ENCODE measurements at regions not wholly inside any gene's neighbourhood (a gene's known extent, or its start where the extent isn't known, plus 50 kb on each side); places are given as distances from the start of the nearest gene placed in this dataset.

DNA sequence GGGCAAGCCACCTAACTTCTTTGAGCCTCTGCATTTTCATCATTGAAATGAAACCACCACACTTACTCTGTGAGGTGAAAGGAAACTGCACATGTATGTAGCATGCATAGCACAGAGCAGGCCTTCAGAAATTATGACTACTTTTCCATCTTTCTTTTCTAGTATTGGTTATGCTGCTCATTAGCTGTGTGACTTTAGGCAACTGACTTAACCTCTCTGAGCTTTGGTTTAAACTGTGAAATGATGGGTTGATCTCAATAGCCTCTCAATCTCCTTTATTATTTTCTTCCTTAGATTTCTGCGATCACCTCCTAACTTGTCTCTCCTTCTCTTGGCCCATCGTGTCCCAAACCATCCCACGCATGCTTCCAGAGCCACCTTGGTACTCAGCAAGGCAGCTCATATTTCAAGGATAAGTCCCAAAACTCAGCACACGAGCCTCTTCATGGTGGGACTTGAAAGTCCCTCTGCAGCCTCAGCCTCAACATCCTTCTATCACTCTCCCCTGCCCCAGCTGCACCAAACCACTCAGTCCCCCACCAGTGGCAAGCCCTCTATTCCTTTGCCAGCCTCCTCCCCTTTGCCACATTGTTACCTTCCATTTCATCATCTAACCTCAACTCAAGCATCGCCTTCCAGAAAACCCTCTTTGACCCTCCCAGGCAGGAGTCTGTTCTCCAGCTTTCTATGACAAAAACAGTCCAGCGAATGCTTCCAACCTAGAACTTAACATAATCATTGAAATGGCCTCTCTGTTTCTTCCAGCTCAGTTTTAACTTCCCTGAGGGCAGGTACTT is 60.3 kb upstream of the DNAH5 start:
- H4K20me1 ChIP-seq (ENCODE audit: control insufficient read depth, insufficient read depth) = no peaks in the 10 kb centered on the region
- no peaks in the 10 kb centered on the region for H3K36me3 ChIP-seq (ENCODE audit: control insufficient read depth in 2 of 2, insufficient read depth in 2 of 2, low read length in 1 of 2)
- intact Hi-C loops (cut with micrococcal nuclease; ENCODE audit: unreplicated experiment) = no loop called here
- ATAC-seq = no peak
- no peaks in the 10 kb centered on the region for H3K27me3 ChIP-seq (replicated peaks in 1 of 2; ENCODE audit: control insufficient read depth in 2 of 2, insufficient read depth in 2 of 2, low read length in 1 of 2)
- no peak overlapping the region for H3K4me2 ChIP-seq (ENCODE audit: control insufficient read depth, insufficient read depth)
- no peaks in the 10 kb centered on the region; the same call in 2 of the 3 replicates for H3K9me3 ChIP-seq (replicated peaks; ENCODE audit: control insufficient read depth, insufficient read depth, low read length)
- H3K4me1 ChIP-seq (ENCODE audit: control insufficient read depth, insufficient read depth, low read length) = no peaks in the 10 kb centered on the region
- POLR2A ChIA-PET = interaction anchor here (1.0 kb wide), 1 partner anchor 143 kb away, joined by 3 read pairs; no protein-coding TSS in a partner anchor
- SMC1A ChIA-PET (ENCODE audit: uncharacterized antibody, unreplicated experiment) = interaction anchor here (2.2 kb wide), 1 partner anchor 17 kb away, joined by 8 read pairs; no protein-coding TSS in a partner anchor
- H3K9ac ChIP-seq (ENCODE audit: control insufficient read depth, insufficient read depth, low read length) = no peak overlapping the region
- no peak overlapping the region for H2AFZ ChIP-seq (ENCODE audit: control insufficient read depth, low read depth, low read length)
- TF ChIP-seq SMAD1 (IDR thresholded peaks at IDR 0.05; ENCODE audit: low read depth, partially characterized antibody) = no peak
- TF ChIP-seq TBL1XR1 (IDR thresholded peaks at IDR 0.05; ENCODE audit: low read depth, low read length) = no peak
- no peak for TF ChIP-seq HDGF (IDR thresholded peaks at IDR 0.05)
- no peak for TF ChIP-seq SREBF1 (IDR thresholded peaks at IDR 0.05; ENCODE audit: low read length)
- no peak for TF ChIP-seq CHD4 (IDR thresholded peaks at IDR 0.05)
- no peak for TF ChIP-seq CHD1 (IDR thresholded peaks at IDR 0.05; ENCODE audit: low read depth, low read length)
- TF ChIP-seq BHLHE40 (IDR thresholded peaks at IDR 0.05; ENCODE audit: borderline replicate concordance in 1 of 2, low read depth in 2 of 2, low read length in 1 of 2) = no peak
- TF ChIP-seq NR2C2 (IDR thresholded peaks at IDR 0.05; ENCODE audit: borderline replicate concordance, control insufficient read depth, insufficient read length, low read depth) = no peak
- TF ChIP-seq NFYB (IDR thresholded peaks at IDR 0.05; ENCODE audit: insufficient read depth, low read depth, low read length) = no peak
- TF ChIP-seq RAD21 (IDR thresholded peaks at IDR 0.05; ENCODE audit: insufficient read depth, low read depth, low read length) = no peak
- TF ChIP-seq, protein P1, sequence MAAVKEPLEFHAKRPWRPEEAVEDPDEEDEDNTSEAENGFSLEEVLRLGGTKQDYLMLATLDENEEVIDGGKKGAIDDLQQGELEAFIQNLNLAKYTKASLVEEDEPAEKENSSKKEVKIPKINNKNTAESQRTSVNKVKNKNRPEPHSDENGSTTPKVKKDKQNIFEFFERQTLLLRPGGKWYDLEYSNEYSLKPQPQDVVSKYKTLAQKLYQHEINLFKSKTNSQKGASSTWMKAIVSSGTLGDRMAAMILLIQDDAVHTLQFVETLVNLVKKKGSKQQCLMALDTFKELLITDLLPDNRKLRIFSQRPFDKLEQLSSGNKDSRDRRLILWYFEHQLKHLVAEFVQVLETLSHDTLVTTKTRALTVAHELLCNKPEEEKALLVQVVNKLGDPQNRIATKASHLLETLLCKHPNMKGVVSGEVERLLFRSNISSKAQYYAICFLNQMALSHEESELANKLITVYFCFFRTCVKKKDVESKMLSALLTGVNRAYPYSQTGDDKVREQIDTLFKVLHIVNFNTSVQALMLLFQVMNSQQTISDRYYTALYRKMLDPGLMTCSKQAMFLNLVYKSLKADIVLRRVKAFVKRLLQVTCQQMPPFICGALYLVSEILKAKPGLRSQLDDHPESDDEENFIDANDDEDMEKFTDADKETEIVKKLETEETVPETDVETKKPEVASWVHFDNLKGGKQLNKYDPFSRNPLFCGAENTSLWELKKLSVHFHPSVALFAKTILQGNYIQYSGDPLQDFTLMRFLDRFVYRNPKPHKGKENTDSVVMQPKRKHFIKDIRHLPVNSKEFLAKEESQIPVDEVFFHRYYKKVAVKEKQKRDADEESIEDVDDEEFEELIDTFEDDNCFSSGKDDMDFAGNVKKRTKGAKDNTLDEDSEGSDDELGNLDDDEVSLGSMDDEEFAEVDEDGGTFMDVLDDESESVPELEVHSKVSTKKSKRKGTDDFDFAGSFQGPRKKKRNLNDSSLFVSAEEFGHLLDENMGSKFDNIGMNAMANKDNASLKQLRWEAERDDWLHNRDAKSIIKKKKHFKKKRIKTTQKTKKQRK (IDR thresholded peaks at IDR 0.05; ENCODE audit: low read depth, low read length) = no peak
- no peak for TF ChIP-seq SUPT20H (IDR thresholded peaks at IDR 0.05; ENCODE audit: borderline replicate concordance, control insufficient read depth, low read depth, low read length)
- TF ChIP-seq, protein P2, sequence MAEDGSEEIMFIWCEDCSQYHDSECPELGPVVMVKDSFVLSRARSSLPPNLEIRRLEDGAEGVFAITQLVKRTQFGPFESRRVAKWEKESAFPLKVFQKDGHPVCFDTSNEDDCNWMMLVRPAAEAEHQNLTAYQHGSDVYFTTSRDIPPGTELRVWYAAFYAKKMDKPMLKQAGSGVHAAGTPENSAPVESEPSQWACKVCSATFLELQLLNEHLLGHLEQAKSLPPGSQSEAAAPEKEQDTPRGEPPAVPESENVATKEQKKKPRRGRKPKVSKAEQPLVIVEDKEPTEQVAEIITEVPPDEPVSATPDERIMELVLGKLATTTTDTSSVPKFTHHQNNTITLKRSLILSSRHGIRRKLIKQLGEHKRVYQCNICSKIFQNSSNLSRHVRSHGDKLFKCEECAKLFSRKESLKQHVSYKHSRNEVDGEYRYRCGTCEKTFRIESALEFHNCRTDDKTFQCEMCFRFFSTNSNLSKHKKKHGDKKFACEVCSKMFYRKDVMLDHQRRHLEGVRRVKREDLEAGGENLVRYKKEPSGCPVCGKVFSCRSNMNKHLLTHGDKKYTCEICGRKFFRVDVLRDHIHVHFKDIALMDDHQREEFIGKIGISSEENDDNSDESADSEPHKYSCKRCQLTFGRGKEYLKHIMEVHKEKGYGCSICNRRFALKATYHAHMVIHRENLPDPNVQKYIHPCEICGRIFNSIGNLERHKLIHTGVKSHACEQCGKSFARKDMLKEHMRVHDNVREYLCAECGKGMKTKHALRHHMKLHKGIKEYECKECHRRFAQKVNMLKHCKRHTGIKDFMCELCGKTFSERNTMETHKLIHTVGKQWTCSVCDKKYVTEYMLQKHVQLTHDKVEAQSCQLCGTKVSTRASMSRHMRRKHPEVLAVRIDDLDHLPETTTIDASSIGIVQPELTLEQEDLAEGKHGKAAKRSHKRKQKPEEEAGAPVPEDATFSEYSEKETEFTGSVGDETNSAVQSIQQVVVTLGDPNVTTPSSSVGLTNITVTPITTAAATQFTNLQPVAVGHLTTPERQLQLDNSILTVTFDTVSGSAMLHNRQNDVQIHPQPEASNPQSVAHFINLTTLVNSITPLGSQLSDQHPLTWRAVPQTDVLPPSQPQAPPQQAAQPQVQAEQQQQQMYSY (CRISPR knock-in tag; IDR thresholded peaks at IDR 0.05) = no peak
- RAD21 ChIA-PET (ENCODE audit: unreplicated experiment) = interaction anchor here (1.1 to 1.8 kb wide), 2 partner anchors 282 to 644 kb away, joined by 3 to 4 read pairs; no protein-coding TSS in a partner anchor
- no peak overlapping the region for H3K4me3 ChIP-seq
- no peaks in the 10 kb centered on the region for H3K79me2 ChIP-seq (ENCODE audit: control insufficient read depth, insufficient read depth, low read length)
- no peak overlapping the region for H3K27ac ChIP-seq (ENCODE audit: control insufficient read depth, insufficient read depth)
- no TSS peak for BruUV-seq (replicated peaks)
- WGBS (ENCODE audit: insufficient coverage, insufficient replicate concordance, low lambda C conversion rate, missing lambda C conversion rate) = 61% methylated on average over 6 of the region's 6 CpGs
- in situ Hi-C loops (cut with MboI) = no loop called here
- no peak for FAIRE-seq
- no peak for DNase-seq (ENCODE audit: low read depth, low spot score)
- CTCF ChIA-PET = interaction anchor here (0.7 to 1.6 kb wide), 2 partner anchors 12 to 14 kb away, joined by 3 to 5 read pairs; no protein-coding TSS in a partner anchor
